GM19328 (cell line): ENCODE measurements at regions not wholly inside any gene's neighbourhood (a gene's known extent, or its start where the extent isn't known, plus 50 kb on each side); places are given as distances from the start of the nearest gene placed in this dataset.
"Not testable (repeated sequence)": the region's sequence is repeated elsewhere in the genome, so short reads cannot be mapped to it uniquely, and the experiment has no call there.

Experiments used
- ATAC-seq: cut with Tn5 transposase; IDR thresholded peaks from one replicate; pipeline ENCODE4 v1.9.1; 2021; ENCODE audit warnings: mild to moderate bottlenecking, moderate library complexity; ENCODE audit not compliant: unreplicated experiment

DNA sequence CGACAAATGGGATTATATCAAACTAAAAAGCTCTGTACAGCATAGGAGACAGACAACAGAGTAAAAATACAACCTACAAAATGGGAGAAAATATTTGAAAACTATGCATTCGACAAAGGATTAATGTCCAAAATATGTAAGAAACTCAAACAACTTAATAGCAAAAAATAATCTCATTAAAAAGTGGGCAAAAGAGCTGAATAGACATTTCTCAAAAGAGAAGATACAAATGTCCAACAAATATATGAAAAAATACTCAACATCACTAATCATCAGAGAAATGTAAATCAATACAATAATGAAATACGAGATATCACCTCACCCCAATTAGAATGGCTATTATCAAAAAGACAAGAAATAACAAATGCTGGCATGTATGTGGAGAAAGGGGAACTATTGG lies 272.9 kb downstream of the KLHL13 start:
- no peak for ATAC-seq

DNA sequence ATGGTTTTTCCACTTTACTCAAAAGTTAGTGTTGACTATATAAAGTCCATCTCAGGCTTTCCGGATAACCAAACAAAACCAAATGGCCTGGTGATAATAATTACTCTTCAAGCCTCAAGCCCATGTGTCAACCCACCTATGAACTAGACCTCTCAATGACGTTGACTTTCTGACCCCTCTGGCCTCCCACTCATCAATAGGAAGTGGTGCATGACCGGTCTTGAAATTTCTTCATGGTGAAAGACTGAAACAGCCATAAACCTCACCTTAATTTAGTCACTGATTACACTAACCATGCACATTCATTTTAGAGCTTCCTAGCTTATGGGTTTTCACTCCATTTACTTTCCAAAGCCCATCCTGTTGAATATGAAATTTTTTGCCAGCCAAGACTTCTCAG lies 276.0 kb downstream of the KLHL13 start:
- no peak for ATAC-seq

DNA sequence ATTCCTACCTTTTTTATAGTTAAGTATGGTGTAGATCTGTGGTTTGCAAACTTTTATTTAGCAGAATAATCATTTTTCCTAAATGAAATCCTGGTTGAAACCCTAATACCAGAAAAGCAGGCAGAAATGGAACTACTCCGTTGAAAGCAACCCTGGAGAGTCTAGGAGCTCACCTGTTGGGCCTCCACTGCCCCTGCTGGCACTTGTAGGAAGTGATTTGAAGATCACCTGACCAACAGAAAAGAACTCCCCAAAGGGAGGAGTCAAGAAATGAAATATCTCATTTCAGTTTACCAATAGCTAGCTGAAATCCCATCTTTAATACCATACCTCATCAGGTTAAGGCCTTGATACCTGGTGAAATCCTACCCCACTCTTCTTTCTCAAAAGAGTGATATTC lies 277.1 kb downstream of the KLHL13 start:
- no peak for ATAC-seq

DNA sequence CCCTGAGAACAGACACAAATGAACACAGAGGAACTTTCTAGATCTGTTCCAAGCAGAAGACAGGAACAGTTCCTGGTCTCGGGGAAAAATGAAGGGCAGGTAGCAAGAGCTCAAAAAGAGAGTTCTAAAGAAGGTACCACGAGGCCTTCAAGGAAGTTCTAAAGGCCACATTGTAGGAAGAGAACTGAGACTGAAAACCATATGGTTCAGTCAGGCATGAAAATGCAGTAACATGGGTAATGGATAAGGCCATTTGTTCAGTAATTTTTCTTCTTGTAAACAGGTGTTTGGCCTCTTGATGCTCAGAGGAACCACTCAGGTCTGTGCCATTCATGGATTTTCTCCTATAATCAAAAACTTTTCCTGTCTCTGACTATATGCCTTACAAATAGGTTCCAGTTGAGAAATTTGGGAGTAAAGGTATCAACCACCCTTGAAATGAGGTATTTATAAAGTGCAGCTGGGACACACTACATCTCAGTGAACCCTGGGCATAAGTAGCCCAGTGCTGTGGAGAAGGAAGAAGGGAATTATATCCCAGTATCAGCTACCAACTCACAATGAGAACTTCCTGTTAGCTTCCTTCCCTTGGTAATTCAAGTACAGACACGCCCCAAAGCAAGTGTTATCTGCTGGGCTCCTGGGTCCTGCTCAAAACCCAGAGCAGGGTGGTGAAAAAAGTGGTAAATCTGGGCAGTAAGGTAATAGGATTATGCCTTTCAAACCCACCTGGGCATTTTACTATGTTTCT lies 277.9 kb downstream of the KLHL13 start:
- ATAC-seq, result no peak

DNA sequence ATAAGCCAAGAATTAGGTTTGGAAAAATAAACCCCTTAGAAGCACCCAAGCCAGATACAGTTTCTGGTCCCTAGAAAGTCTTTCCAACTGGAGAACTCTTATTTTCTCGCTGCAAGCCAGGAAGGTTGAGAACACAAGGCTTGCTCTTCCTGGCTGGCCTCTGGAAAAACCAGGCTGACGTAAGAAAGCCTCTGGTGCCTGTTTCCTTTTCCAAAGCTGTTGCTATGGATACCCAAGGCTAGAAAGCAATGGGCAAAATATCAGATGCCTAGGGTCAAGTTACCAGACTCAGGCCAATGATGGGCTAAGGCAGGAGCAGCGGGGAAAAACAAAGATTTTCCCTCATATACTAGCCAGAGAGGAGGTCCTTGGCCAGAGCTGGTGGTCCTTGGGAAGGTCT lies 281.6 kb downstream of the KLHL13 start:
- no peak for ATAC-seq

DNA sequence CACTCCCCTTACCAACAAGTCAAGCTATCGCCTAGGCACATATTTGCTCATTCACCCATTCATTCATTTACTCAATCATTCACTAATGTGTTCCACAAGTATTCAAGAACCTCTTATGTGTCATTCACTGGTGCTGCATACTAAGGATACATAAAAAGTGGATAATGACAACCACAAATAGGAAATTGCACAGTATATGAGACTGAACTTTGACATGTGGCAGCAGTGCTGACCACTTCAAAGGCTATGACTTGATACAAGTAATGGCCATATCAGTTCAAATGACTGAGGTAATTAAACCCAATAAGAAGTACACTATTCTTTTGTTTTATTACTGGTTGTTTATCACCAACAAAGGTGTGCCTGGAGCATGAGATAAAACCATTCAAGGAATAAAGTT lies 282.5 kb downstream of the KLHL13 start:
- no peak for ATAC-seq

DNA sequence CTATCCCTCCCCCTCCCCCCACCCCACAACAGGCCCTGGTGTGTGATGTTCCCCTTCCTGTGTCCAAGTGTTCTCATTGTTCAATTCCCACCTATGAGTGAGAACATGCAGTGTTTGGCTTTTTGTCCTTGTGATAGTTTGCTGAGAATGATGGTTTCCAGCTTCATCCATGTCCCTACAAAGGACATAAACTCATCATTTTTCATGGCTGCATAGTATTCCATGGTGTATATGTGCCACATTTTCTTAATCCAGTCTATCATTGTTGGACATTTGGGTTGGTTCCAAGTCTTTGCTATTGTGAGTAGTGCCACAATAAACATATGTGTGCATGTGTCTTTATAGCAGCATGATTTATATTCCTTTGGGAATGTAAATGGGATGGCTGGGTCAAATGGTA lies 295.1 kb downstream of the KLHL13 start:
- not testable (repeated sequence) for ATAC-seq

DNA sequence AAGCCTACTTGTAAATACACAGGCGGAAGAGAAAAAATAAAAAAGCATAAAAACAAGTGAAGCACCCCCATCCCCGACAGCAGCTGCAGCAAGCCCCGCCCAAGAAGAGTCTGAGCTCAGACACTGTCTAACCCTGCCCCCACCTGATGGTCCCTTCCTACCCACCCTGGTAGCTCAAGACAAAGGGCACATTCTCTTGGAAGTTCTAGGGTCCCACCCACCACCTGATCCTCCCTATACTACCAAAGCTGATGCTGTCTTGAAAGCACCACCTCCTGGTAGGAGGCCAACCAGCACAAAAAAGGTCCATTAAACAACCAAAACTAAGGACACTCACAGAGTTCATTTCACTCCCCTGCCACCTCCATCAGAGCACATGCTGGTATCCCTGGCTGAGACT lies 308.2 kb downstream of the KLHL13 start:
- ATAC-seq, result no peak

DNA sequence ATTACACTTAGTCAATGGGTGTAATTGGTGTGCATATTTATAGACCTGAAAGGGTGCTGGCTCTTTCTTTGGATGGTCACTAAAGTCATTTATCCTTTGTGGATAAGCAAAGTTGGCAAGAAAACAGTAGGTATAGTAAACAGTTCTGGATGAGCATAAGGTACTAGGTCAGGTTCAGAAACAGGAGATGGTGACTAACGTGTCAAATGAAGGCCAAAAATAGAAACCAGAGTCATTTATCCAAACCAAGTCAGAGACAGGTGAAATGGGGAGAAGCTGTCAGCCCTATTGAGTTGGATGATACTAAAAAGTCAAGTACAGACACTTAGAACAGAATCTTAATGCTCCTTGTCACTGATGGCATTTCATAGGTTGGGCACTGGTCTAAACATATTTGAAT lies 313.1 kb downstream of the KLHL13 start:
- ATAC-seq, result no peak

DNA sequence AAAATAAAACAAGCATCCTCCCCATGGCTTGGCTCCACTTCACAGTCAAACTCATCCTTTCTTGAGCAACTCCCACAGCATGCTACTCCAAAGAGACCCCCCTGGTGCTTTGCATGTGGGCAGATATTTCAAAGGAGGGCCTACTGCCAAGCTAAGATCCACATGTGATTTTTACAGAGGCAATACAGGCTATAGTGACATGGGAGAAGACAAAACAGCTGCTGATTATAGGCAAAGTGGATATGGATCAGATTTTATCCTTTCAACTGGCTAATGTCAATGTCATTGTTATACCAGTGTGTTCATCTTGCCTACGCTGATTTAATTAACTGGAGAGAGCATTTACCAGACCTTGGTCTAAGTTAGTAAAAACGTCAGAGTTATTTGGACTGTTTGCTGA lies 328.3 kb downstream of the KLHL13 start:
- ATAC-seq, result no peak

DNA sequence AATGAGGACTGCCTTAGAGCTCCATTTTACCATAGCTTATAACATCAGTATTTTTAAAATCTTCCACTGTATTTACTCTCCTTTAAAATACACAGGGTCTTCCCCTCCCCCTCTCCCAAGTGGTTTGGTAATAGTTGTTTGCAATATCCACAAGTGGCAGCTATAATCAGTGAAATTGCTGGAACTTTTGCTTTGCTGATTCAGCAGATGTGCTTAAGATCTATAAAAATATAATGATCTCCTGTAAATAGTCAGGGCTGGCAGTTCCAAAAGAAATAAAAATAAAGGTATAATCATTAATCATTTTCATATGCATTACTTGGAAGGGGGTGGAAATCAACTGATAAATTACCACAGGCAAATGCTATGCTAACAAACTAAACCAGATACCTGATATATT lies 345.2 kb downstream of the KLHL13 start:
- no peak for ATAC-seq

DNA sequence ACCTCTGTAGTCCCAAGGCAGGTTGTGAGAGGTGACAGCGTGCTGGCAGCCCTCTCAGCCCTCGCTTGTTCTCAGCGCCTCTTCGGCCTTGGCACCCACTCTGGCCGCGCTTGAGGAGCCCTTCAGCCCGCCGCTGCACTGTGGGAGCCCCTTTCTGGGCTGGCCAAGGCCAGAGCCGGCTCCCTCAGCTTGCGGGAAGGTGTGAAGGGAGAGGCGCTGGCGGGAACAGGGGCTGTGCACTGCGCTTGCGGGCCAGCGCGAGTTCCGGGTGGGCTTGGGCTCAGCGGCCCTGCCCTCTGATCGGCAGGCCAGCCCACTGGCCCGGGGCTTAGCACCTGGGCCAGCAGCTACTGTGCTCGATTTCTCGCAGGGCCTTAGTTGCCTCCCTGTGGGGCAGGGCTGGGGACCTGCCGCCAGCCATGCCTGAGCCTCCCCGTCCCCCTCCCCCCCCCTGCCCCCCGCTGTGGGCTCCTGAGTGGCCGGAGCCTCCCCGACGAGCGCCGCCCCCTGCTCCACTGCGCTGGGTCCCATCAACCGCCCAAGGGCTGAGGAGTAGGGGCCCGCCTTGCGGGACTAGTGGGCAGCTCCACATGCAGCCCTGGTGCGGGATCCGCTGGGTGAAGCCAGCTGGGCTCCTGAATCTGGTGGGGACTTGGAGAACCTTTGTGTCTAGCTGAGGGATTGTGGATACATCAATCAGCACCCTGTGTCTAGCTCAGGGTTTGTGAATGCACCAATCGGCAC lies 347.6 kb downstream of the KLHL13 start:
- no peak for ATAC-seq

DNA sequence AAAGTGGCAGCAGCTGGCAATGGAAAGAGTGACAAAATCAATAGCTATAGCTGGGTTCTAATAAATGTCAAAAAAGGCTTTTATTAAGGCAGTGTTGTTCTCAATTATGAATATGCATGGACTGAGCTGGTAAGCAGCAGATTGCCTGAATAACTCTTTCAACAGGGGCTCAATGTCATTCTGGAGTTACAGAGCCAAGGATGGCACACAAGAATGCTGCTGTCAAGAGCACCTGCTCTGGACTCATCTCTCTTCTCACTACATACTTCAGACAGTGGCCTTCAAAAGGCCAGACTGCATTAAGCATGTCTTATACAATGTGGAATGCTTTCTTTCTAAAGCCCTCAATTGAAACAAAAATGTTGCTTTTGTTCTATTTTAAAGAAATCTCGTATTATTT lies 351.4 kb downstream of the KLHL13 start:
- ATAC-seq, result no peak

DNA sequence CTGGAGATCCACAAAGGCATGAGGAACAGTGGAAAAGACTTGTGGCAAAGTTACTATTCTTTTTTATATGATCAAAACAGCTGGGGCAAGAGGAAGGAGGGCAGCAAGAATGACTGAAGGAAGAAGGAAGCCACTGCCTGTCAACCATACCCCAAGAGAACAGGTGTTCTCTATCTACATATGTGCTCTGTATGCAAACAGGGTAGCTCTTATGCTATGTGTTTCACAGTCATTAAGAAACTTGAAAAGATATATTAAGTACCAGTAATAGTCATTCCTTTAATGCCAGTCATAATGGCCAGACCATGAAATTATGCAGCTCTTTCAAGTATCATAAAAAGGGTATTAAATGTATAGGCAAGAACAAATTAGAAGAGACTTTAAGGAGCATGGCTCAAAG lies 363.9 kb downstream of the KLHL13 start:
- peak; percentile 72 for ATAC-seq

DNA sequence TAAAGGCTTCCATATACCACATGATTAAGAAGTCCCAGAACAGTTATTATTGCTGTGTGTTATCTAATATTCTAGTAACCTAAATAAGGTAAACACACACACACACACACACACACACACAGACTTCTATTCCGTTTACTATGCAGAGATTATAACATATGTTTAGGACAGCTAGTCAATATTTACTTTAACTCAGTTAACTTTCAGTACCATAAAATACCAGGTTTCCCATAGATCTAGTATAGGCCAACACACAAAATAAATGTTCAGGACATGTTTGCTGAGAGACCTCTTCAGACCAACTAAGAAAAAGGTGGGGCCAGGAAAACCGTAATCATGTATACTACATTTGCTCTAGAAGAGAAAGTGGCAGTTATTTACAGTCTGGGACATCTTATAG lies 365.5 kb downstream of the KLHL13 start:
- ATAC-seq, result no peak

DNA sequence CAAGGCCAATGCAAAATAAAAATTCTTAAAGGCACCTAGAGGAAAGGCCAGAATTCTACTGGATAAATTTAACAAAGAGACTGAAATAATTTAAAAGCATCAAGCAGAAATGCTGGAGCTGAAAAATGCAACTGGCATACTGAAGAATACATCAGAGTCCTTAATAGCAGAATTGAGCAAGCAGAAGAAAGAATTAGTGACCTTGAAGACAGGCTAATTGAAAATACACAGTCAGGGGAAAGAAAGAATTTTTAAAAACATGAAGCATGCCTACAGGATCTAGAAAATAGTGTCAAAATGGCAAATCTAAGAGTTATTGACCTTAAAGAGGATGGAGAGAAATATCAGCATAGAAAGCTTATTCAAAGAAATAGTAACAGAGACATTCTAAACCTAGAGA lies 371.7 kb downstream of the KLHL13 start:
- ATAC-seq, result no peak

DNA sequence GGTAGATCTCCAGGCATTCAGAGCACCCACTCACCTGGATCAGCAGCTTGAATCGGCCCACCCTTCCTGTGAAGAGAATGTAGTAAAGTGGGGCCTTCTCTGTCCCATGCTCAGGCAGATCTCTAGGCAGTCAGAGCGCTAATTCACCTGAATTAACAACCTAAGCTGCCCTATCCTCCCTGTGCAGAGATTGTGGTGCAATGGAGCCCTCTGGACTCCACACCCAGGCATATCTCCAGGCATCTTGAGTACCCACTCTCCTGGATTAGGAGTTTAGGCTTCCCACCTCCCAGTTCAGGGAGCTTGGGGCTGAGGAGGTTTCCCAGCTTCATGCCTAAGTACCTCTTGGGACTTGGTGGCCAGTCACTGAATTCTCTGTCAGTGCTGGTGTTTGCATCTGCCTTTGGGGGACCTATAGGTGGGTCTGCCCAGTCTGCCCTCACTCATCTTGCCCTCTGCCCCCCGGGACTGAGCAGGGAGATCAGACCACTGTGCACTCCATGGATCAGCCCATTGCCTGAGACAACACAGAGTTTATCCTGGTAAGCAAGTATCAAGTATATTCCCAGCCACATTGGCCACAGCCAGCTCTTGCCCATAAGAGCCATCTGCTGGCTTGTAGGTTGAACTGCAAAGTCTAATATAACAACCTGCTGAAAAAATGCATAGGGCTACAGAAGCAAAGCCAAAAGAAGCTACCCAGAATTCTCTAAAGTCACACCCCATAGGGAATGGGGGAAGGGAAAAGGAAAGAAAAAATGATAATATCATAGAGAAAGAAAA lies 372.9 kb downstream of the KLHL13 start:
- ATAC-seq, result no peak

DNA sequence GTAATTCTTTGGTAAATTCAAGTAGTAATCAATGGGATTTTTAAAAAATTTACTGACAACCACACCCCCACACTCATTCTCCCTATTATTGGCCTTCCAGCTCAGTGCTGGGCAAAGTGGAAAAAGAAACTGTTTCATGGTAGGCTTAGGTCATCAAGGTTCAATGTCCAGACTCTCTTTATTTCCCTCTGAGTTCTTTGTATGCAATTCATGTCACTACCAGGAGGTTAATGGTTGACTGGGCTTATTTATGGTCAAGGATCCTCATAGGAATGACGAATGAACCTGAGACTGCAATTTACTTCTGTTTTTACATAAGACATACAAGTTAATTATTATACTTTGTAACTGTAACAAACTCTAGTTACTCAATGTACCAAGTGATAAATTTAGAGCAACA lies 403.2 kb downstream of the KLHL13 start:
- no peak for ATAC-seq

DNA sequence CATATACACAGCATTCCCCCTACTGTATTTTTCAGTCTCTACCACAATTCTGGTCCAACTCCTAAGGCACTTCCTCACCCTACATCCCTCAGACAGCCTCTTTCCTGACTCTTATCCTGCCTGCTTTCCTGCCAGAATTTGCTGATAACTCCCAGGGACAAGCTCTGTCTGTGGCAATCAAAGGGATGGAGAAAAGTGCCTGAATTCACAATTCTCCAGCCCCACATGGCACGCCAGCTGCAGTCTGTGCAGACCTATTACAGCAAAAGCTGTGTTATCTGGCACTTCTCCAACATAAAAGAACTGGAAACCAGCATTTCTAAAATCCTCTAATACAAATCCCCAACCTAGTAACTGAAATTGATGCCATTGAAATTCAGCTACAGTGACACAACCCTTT lies 404.8 kb downstream of the KLHL13 start:
- ATAC-seq, result no peak

DNA sequence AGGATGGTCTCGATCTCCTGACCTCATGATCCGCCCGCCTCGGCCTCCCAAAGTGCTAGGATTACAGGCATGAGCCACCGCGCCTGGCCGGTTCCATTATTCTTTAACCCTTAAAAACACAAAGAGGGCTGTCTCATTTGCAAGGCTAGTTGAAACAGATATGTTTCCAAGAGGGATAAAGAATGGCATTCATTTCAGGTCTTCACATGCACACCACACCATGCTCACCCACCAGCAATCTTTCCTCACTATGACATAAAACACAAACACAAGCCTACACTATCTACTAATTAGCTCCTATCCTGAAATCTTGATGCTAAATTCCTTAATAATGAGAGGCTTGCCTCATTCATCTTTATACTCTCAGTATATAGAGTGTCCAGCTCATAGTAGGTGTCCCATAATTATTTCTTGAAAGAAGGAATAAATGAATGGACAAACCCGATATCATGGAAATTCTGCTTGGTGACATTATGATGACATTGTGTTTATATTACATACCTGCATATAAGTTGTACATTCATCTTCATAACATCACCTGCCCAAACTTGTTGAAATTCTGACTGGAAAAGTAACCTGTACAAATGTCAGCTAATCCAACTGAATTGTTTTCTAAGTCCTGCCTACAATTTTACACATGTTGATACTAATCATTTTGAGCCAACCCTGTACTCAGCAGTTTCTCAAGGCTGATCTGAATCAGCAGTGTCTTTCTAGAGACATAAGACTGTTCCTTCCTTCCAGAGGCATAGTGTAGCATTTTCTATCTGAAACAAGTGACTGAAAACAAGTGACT lies 408.5 kb downstream of the KLHL13 start:
- ATAC-seq, result no peak

DNA sequence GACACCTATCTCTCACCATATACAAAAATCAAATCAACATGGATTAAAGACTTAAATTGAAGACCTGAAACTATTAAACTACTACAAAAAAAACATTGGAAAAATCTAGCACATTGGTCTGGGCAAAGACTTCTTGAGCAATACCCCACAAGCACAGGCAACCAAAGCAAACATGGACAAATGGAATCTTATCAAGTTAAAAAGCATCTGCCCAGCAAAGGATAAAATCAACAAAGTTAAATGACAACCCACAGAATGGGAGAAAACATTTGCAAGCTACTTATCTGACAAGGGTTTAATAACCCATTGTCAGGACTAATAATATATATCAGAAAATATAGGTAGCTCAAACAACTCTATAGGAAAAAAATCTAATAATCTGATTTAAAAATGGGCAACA lies 415.6 kb downstream of the KLHL13 start:
- ATAC-seq, result no peak
